ENCODE measurements at regions not wholly inside any gene's neighbourhood (a gene's known extent, or its start where the extent isn't known, plus 50 kb on each side); places are given as distances from the start of the nearest gene placed in this dataset.

DNA sequence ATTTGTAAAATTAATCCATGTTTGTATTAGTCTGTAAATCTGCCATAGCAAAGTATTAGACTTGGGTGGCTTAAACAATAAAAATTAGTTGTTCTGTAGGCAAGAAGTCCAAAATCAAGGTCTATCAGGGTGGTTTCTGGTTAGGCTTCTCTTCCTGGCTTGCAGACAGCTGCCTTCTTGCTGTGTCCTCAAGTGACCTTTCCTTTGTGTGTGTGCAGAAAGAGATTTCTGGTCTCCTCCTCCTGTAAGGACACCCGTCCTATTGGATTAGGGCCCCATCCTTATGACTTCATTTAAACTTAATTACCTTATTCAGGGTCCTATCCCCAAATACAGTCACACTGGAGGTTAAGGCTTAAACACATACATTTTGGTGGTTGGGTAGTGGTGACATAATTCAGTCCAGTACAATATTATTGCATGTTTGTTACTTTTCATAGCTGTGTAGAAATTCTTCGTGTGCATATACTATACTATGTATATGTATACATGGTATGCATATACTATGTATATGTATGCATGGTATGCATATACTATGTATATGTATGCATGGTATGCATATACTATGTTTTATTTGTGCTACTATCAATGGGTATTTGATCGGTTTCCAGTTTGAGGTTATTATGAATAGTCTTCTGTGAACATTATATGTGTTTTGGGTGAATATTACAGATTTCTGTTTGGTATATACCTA, 57.9 kb upstream of the RNU6-1 start:
- TF ChIP-seq, protein P1, sequence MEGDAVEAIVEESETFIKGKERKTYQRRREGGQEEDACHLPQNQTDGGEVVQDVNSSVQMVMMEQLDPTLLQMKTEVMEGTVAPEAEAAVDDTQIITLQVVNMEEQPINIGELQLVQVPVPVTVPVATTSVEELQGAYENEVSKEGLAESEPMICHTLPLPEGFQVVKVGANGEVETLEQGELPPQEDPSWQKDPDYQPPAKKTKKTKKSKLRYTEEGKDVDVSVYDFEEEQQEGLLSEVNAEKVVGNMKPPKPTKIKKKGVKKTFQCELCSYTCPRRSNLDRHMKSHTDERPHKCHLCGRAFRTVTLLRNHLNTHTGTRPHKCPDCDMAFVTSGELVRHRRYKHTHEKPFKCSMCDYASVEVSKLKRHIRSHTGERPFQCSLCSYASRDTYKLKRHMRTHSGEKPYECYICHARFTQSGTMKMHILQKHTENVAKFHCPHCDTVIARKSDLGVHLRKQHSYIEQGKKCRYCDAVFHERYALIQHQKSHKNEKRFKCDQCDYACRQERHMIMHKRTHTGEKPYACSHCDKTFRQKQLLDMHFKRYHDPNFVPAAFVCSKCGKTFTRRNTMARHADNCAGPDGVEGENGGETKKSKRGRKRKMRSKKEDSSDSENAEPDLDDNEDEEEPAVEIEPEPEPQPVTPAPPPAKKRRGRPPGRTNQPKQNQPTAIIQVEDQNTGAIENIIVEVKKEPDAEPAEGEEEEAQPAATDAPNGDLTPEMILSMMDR (conservative IDR thresholded peaks at IDR 0.05 in 1 of 2, IDR thresholded peaks at IDR 0.05 in 1 of 2; ENCODE audit: extremely low read depth in 1 of 2, insufficient read depth in 1 of 2, low read depth in 1 of 2, low read length in 2 of 2) = no peak
- TF ChIP-seq EZH2 (IDR thresholded peaks at IDR 0.05; ENCODE audit: borderline replicate concordance, low read length) = no peak

All from mammary epithelial cell (primary cell).